Suprapubic skin (tissue), 4 donors: ENCODE measurements at regions not wholly inside any gene's neighbourhood (a gene's known extent, or its start where the extent isn't known, plus 50 kb on each side); places are given as distances from the start of the nearest gene placed in this dataset.

Source experiments
- DNase-seq, 2 donors: peaks; one replicate each; pipeline ENCODE4 v3.0.0-alpha.2; 2019; ENCODE audit warnings: low spot score in 2 of 2
- H3K27ac ChIP-seq: fragments of 200-600 bp; sonication (generic); one replicate; pipeline ENCODE4 v1.5.1; 2019
- H3K27me3 ChIP-seq: fragments of 200-600 bp; sonication (generic); one replicate; pipeline ENCODE4 v1.5.1; 2019
- H3K36me3 ChIP-seq: fragments of 200-600 bp; sonication (generic); one replicate; pipeline ENCODE4 v1.5.1; 2019
- H3K4me1 ChIP-seq: fragments of 200-600 bp; sonication (generic); one replicate; pipeline ENCODE4 v1.5.1; 2019
- H3K4me3 ChIP-seq: fragments of 200-600 bp; sonication (generic); one replicate; pipeline ENCODE4 v1.5.1; 2019; ENCODE audit warnings: mild to moderate bottlenecking
- H3K9me3 ChIP-seq: fragments of 200-600 bp; sonication (generic); one replicate; pipeline ENCODE4 v1.5.1; 2019
- EP300 ChIP-seq: sonication (generic); formaldehyde crosslinking; IDR thresholded peaks from one replicate; pipeline ENCODE4 v1.6.1; 2017; ENCODE audit warnings: antibody characterized with exemption
- POLR2A ChIP-seq, 2 donors: fragments of 450-650 bp; IDR thresholded peaks; one replicate each; pipeline ENCODE4 v1.6.1; 2017; ENCODE audit warnings: antibody characterized with exemption in 2 of 2, mild to moderate bottlenecking in 2 of 2, moderate library complexity in 2 of 2
- POLR2AphosphoS5 ChIP-seq, 3 donors: sonication (generic); formaldehyde crosslinking; IDR thresholded peaks; one replicate each; pipeline ENCODE4 v1.6.1; 2017; ENCODE audit warnings: antibody characterized with exemption in 3 of 3
- WGBS: methylation state at CpG from one replicate; pipeline ENCODE4 v1.1.5; 2018; 5-methylcytosine and 5-hydroxymethylcytosine counted together
- TF ChIP-seq, protein P1 (sequence below), 2 donors: fragments of 200-600 bp in 1 of 2; fragments of 450-650 bp in 1 of 2; sonication (generic) in 1 of 2; IDR thresholded peaks; one replicate each; pipeline ENCODE4 v1.5.1; 2016 to 2019; ENCODE audit warnings: antibody characterized with exemption in 2 of 2, mild to moderate bottlenecking in 1 of 2, moderate library complexity in 1 of 2

DNA sequence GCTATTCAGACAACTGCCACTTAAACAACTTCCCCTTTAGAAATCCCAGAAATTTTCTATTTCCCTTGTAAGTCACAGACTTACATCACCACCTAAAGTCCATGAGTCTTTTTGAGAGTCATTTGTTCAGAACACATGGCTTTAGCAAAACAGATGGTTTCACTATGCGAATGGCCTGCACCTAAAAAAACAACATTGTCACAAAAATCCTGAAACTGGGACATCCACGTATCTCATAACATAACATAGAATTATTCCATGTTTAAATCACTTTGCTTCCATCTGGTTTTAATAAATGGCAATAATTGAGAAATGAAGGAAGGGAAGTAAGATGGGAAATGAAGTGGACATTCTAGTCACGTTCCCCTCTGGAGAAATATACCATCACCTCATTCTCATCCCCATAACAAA lies 155.3 kb upstream of the EDNRA start:
- Histone ChIP-seq H3K36me3 (no peaks in the 10 kb centered on the region), H3K4me1 (no peaks in the 10 kb centered on the region)
- WGBS = 75% methylated on average over 3 of the region's 3 CpGs

DNA sequence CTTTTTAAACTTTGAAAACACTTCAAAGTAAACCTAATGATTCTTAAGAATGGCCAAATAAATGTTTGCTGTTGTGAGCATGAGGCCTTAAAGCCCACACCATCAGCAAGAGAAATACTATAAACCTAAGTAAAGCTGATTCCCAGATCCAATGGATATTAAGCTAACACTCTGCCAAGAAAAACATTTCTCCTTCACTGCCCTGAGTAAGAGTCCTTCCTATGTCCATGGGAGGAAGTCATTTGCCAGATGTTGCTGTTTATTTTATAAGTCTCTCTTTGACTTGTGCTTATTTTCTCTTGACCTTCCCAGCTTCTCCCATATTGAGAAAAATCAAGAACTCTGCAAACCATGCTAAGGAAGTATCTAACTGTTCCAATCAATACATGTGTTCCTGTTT lies 154.3 kb upstream of the EDNRA start:
- DNase-seq = no peak
- H3K36me3 ChIP-seq = no peaks in the 10 kb centered on the region
- no peaks in the 10 kb centered on the region for H3K4me1 ChIP-seq
- TF ChIP-seq POLR2AphosphoS5 (IDR thresholded peaks at IDR 0.05) (no peak), EP300 (no peak), POLR2A (IDR thresholded peaks at IDR 0.05) (no peak)
- TF ChIP-seq, protein P1, sequence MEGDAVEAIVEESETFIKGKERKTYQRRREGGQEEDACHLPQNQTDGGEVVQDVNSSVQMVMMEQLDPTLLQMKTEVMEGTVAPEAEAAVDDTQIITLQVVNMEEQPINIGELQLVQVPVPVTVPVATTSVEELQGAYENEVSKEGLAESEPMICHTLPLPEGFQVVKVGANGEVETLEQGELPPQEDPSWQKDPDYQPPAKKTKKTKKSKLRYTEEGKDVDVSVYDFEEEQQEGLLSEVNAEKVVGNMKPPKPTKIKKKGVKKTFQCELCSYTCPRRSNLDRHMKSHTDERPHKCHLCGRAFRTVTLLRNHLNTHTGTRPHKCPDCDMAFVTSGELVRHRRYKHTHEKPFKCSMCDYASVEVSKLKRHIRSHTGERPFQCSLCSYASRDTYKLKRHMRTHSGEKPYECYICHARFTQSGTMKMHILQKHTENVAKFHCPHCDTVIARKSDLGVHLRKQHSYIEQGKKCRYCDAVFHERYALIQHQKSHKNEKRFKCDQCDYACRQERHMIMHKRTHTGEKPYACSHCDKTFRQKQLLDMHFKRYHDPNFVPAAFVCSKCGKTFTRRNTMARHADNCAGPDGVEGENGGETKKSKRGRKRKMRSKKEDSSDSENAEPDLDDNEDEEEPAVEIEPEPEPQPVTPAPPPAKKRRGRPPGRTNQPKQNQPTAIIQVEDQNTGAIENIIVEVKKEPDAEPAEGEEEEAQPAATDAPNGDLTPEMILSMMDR (IDR thresholded peaks at IDR 0.05) = no peak
- no peaks in the 10 kb centered on the region for H3K9me3 ChIP-seq
- H3K4me3 ChIP-seq = no peak overlapping the region
- no peak overlapping the region for H3K27ac ChIP-seq
- H3K27me3 ChIP-seq = no peaks in the 10 kb centered on the region

More for the DNA sequence above, 155.3 kb upstream of the EDNRA start:
- Histone ChIP-seq H3K4me3 (no peak overlapping the region), H3K9me3 (no peaks in the 10 kb centered on the region), H3K27ac (no peak overlapping the region), H3K27me3 (no peaks in the 10 kb centered on the region)
- DNase-seq = no peak
- TF ChIP-seq, protein P1 (IDR thresholded peaks at IDR 0.05) = no peak
- TF ChIP-seq EP300 (no peak), POLR2AphosphoS5 (IDR thresholded peaks at IDR 0.05) (no peak), POLR2A (IDR thresholded peaks at IDR 0.05) (no peak)

DNA sequence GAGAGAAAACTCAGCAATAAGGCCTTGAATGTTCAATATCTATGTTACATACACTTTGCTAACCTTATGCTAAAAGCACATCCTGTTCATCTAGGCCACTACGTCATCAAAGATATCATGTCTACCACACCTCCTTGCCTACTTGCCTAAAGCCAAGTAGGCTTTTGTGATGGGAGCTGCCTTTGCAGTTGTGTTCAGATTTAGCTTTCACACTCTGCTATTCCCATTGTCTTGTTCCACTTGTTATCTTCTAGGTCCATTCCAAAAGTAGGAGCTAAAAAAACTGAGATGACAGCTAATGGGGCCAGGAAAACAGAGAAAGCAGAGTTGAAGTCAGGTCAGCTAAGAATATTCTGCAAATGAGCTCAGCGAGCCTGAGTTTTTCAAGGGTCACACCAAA lies 153.6 kb upstream of the EDNRA start:
- TF ChIP-seq POLR2A (IDR thresholded peaks at IDR 0.05) = no peak
- TF ChIP-seq, protein P1 (IDR thresholded peaks at IDR 0.05) = no peak
- TF ChIP-seq EP300 = no peak
- TF ChIP-seq POLR2AphosphoS5 (IDR thresholded peaks at IDR 0.05) = no peak
- 74% methylated on average over 2 of the region's 2 CpGs for WGBS

DNA sequence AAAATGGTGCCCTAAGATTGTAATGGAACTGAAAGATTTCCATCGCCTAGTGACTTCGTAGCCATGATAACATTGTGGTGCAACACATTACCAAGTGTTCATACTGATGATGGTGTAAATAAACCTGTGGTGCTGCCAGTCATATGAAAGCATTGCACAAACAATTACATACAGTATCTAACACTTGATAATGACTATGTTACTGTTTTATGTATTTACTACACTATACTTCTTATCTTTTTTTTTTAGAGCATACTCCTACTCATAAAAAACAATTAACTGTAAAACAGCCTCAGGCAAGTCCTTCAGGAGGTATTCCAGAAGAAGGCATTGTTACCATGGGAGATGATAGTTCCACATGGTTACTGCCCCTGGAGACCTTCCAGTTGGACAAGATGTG lies 152.7 kb upstream of the EDNRA start:
- H3K27ac ChIP-seq = no peak overlapping the region
- TF ChIP-seq POLR2A (IDR thresholded peaks at IDR 0.05) (no peak), EP300 (no peak), POLR2AphosphoS5 (IDR thresholded peaks at IDR 0.05) (no peak)
- TF ChIP-seq, protein P1 (IDR thresholded peaks at IDR 0.05) = no peak
- no peaks in the 10 kb centered on the region for H3K9me3 ChIP-seq
- 98% methylated on average over 2 of the region's 2 CpGs for WGBS
- no peaks in the 10 kb centered on the region for H3K27me3 ChIP-seq
- H3K4me1 ChIP-seq = no peaks in the 10 kb centered on the region
- H3K4me3 ChIP-seq = no peak overlapping the region
- H3K36me3 ChIP-seq = no peaks in the 10 kb centered on the region
- no peak for DNase-seq

More for the DNA sequence above, 153.6 kb upstream of the EDNRA start:
- Histone ChIP-seq H3K27ac (no peak overlapping the region), H3K36me3 (no peaks in the 10 kb centered on the region), H3K4me1 (no peaks in the 10 kb centered on the region), H3K4me3 (no peak overlapping the region), H3K9me3 (no peaks in the 10 kb centered on the region), H3K27me3 (no peaks in the 10 kb centered on the region)
- no peak for DNase-seq

DNA sequence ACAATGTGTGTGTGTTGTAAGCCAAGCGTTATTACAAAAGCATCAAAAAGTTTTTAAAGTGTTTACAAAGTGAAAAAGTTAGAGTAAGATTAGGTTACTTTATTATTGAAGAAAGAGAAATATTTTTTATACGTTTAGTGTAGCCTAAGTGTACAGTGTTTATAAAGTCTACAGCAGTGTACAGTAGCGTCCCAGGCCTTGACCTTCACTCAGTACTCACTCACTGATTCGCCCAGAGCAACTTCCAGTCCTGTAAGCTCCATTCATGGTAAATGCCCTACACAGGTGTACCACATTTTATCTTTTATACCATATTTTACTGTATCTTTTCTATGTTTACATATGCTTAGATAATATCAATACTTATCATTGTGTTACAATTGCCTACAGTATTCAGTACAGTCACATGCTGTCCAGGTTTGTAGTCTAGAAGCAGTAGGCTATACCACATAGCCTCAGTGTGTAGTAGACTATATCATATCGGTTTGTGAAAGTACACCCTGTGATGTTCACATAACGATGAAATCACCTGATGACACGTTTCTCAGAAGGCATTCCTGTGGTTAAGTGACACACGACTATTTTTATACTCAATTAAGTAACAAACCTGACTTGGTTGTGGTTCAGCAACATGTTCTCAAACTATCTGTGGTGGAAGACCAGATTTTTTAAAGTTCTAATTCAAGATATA lies 152.0 kb upstream of the EDNRA start:
- no peak for TF ChIP-seq EP300
- TF ChIP-seq POLR2A (IDR thresholded peaks at IDR 0.05) = no peak
- TF ChIP-seq, protein P1 (IDR thresholded peaks at IDR 0.05) = no peak
- no peak for TF ChIP-seq POLR2AphosphoS5 (IDR thresholded peaks at IDR 0.05)
- Histone ChIP-seq H3K27me3 (no peaks in the 10 kb centered on the region), H3K27ac (no peak overlapping the region), H3K9me3 (no peaks in the 10 kb centered on the region), H3K36me3 (no peaks in the 10 kb centered on the region), H3K4me1 (no peaks in the 10 kb centered on the region), H3K4me3 (no peak overlapping the region)
- DNase-seq = no peak
- 90% methylated on average over 8 of the region's 8 CpGs for WGBS
